Heart right ventricle (tissue), 16 donors: ENCODE measurements at regions not wholly inside any gene's neighbourhood (a gene's known extent, or its start where the extent isn't known, plus 50 kb on each side); places are given as distances from the start of the nearest gene placed in this dataset.
A peak's percentile ranks its signal among the peaks of the same experiment; 100 is the strongest.

Experiments
- ATAC-seq, 8 donors: fragments of 200-7000 bp; cut with Tn5 transposase; one replicate each; pipeline ENCODE4 v1.9.1; 2020; ENCODE audit warnings: mild to moderate bottlenecking in 8 of 8, moderate library complexity in 8 of 8, moderate number of reproducible peaks in 1 of 8
- DNase-seq, 2 donors: peaks; one replicate each; pipeline ENCODE4 v3.0.0-alpha.2; 2020
- H3K27ac ChIP-seq, 10 donors: fragments of 200-600 bp; sonication (generic) in 2 of 10; one replicate each; pipeline versions ENCODE4 v1.5.0 to v1.8.0; 2020 to 2022; ENCODE audit warnings: mild to moderate bottlenecking in 3 of 10
- H3K27me3 ChIP-seq, 7 donors: fragments of 200-600 bp; one replicate each; pipeline ENCODE4 v1.8.0; 2021 to 2022; ENCODE audit warnings: mild to moderate bottlenecking in 2 of 7
- H3K36me3 ChIP-seq, 9 donors: fragments of 200-600 bp; sonication (generic) in 1 of 9; one replicate each; pipeline versions ENCODE4 v1.5.0 to v1.8.0; 2020 to 2022; ENCODE audit warnings: mild to moderate bottlenecking in 2 of 9
- H3K4me1 ChIP-seq, 9 donors: fragments of 200-600 bp; sonication (generic) in 1 of 9; one replicate each; pipeline versions ENCODE4 v1.5.0 to v1.8.0; 2020 to 2022; ENCODE audit warnings: mild to moderate bottlenecking in 4 of 9
- H3K4me3 ChIP-seq, 10 donors: fragments of 200-600 bp; sonication (generic) in 2 of 10; one replicate each; pipeline versions ENCODE4 v1.5.0 to v1.8.0; 2020 to 2022; ENCODE audit warnings: mild to moderate bottlenecking in 7 of 10, moderate library complexity in 2 of 10
- H3K9me3 ChIP-seq, 11 donors: fragments of 200-600 bp in 10 of 11; sonication (generic) in 2 of 11; one replicate each; pipeline versions ENCODE4 v1.5.0 to v1.8.0; 2013 to 2022; ENCODE audit warnings: mild to moderate bottlenecking in 2 of 11, control low read depth in 1 of 11, moderate library complexity in 1 of 11
- CTCF ChIP-seq, 9 donors: fragments of 200-600 bp; sonication (generic) in 2 of 9; IDR thresholded peaks; one replicate each; pipeline versions ENCODE4 v1.5.0 to v1.8.0; 2021 to 2022; ENCODE audit warnings: antibody characterized with exemption in 9 of 9, mild to moderate bottlenecking in 5 of 9, moderate library complexity in 1 of 9
- WGBS, 2 donors: extraction: QIAGEN DNeasy Blood & Tissue Kit; methylation state at CpG; one replicate each; pipeline ENCODE4 v1.1.7; 2013; ENCODE audit warnings: inconsistent platforms in 1 of 2; 5-methylcytosine and 5-hydroxymethylcytosine counted together
- intact Hi-C, 10 donors: fragments of 100-400 bp; cut with DNase I; formaldehyde crosslinking; loops; one replicate each; pipeline versions ENCODE4 v1.11.1 to v1.14.2; 2022
- donor health status: Arrhythmogenic right ventricular cardiomyopathy.
- donor health status: ischemic (EF 13 %, LVEDD 7.1; RV severe dilation, severe dysfunction).
- donor health status: healthy with polysubstance abuse.
- donor health status: DM: no; HTN: yes; CAD: no.
- donor health status: DM: no; HTN: no; CAD: no.
- donor health status: ischemic (EF 25% LVEDD 6.9; RV normal size, moderate dysfunction).
- donor health status: ischemic (EF 25% LVEDD 5.7; RV mildly dilated, moderate dysfunction).
- donor health status: healthy.
- donor health status: DM: yes; HTN: yes; CAD: no.
- donor health status: Ischemic cardiomyopathy.
- donor health status: ischemic (EF 35%, LVEDD 5.7; RV mildly dilated, moderate dysfunction).
- donor health status: nonischemic (EF 11% LVEDD 7.7; RV severe dilation, severe dysfunction).
- donor health status: DM: yes; HTN: yes; CAD: no.
- donor health status: PGD.
- donor health status: ischemic (EF 29% LVEDD 5.4; RV normal size, mild dysfunction).
- donor health status: nonischemic (EF 23%, LVEDD 6.1; RV moderate dilation, normal function).

GRCh38 chr4:177033632-177034031 is 240.9 kb upstream of the VEGFC start:
- WGBS, 2 donors: 78 to 86% methylated on average over 1 of the region's 1 CpG
- Histone ChIP-seq H3K27ac (no peak overlapping the region), H3K4me1 (no peaks in the 10 kb centered on the region), H3K27me3 (no peaks in the 10 kb centered on the region), H3K4me3 (no peak overlapping the region), H3K9me3 (no peaks in the 10 kb centered on the region), H3K36me3 (no peaks in the 10 kb centered on the region)
- intact Hi-C loops: no loop called here
- DNase-seq: no peak
- no peak for TF ChIP-seq CTCF (IDR thresholded peaks at IDR 0.05)
- ATAC-seq: no peak

- Histone ChIP-seq H3K27ac (no peak overlapping the region), H3K4me3 (no peak overlapping the region), H3K4me1 (no peaks in the 10 kb centered on the region), H3K9me3 (no peaks in the 10 kb centered on the region), H3K36me3 (no peaks in the 10 kb centered on the region), H3K27me3 (no peaks in the 10 kb centered on the region)
- WGBS, 2 donors: 92 to 97% methylated on average over 4 of the region's 4 CpGs
- TF ChIP-seq CTCF (IDR thresholded peaks at IDR 0.05): no peak
- intact Hi-C loops: loop anchor here in 7 of 10 donors (5.0 to 10.0 kb wide), 3 partner anchors 247 to 479 kb away; partner anchors contain the start of gene VEGFC (in 4 of the 7)
- ATAC-seq (no peak), DNase-seq (no peak)
Measured at GRCh38 chr4:177041356-177041755, 248.6 kb upstream of the VEGFC start.

GRCh38 chr4:177047070-177047850 is 254.5 kb upstream of the VEGFC start:
- TF ChIP-seq CTCF (IDR thresholded peaks at IDR 0.05): peak; percentile 74 to 90 (median 85)
- peaks cover 0 to 6% (median 0%) of the 10 kb centered on the region in 9 donors for H3K4me1 ChIP-seq
- peak; percentile 52 to 60 for DNase-seq
- intact Hi-C loops: loop anchor here (2.0 to 10.0 kb wide), 11 partner anchors 252 to 675 kb away; partner anchors contain the start of gene VEGFC (in 6 of the 10)
- no peaks in the 10 kb centered on the region for H3K27me3 ChIP-seq
- H3K9me3 ChIP-seq: no peaks in the 10 kb centered on the region
- H3K36me3 ChIP-seq: no peaks in the 10 kb centered on the region
- H3K27ac ChIP-seq: no peak overlapping the region
- WGBS, 2 donors: 36 to 49% methylated on average over 11 of the region's 11 CpGs
- ATAC-seq: peak; percentile 71 to 92 (median 79)
- H3K4me3 ChIP-seq: no peak overlapping the region

- DNase-seq: no peak
- 4 to 5% methylated on average over 1 of the region's 1 CpG for WGBS, 2 donors
- TF ChIP-seq CTCF (IDR thresholded peaks at IDR 0.05): no peak
- H3K4me3 ChIP-seq: no peak overlapping the region
- H3K36me3 ChIP-seq: no peaks in the 10 kb centered on the region
- no peak overlapping the region for H3K27ac ChIP-seq
- no peak for ATAC-seq
- H3K27me3 ChIP-seq: no peaks in the 10 kb centered on the region
- H3K9me3 ChIP-seq: no peaks in the 10 kb centered on the region
- intact Hi-C loops: loop anchor here (2.0 to 10.0 kb wide), 11 partner anchors 253 to 676 kb away; partner anchors contain the start of gene VEGFC (in 6 of the 10)
- peaks cover 0 to 6% (median 0%) of the 10 kb centered on the region in 9 donors for H3K4me1 ChIP-seq
Measured at GRCh38 chr4:177047851-177048174, 255.1 kb upstream of the VEGFC start.
